Kidney (tissue), 13 donors: ENCODE measurements at regions not wholly inside any gene's neighbourhood (a gene's known extent, or its start where the extent isn't known, plus 50 kb on each side); places are given as distances from the start of the nearest gene placed in this dataset.

ENCODE experiments used
- DNase-seq, 5 donors: peaks; one replicate each; pipeline ENCODE4 v3.0.0-alpha.2; 2013 to 2020
- FAIRE-seq: peaks from 2 replicates; lab custom pipeline; 2012; peaks lifted over from hg19 to GRCh38; lab: Jason Lieb, UNC
- H3K27ac ChIP-seq, 2 donors: one replicate each; pipeline ENCODE4 v1.7.0; 2013; ENCODE audit warnings: low read depth in 2 of 2, low read length in 2 of 2, inconsistent platforms in 1 of 2
- H3K27me3 ChIP-seq: one replicate; pipeline ENCODE4 v1.7.1; 2013; ENCODE audit warnings: low read length, inconsistent platforms; ENCODE audit not compliant: control insufficient read depth, insufficient read depth
- H3K36me3 ChIP-seq, 3 donors: one replicate each; pipeline versions ENCODE4 v1.7.0 to v1.7.1; 2013; ENCODE audit warnings: low read length in 3 of 3, control low read depth in 1 of 3, inconsistent platforms in 1 of 3; ENCODE audit not compliant: insufficient read depth in 3 of 3, control insufficient read depth in 2 of 3
- H3K4me1 ChIP-seq, 3 donors: one replicate each; pipeline versions ENCODE4 v1.7.0 to v1.7.1; 2013; ENCODE audit warnings: low read length in 3 of 3, inconsistent platforms in 1 of 3, low read depth in 1 of 3; ENCODE audit not compliant: control insufficient read depth in 2 of 3, insufficient read depth in 2 of 3
- H3K4me3 ChIP-seq, 3 donors: one replicate each; pipeline versions ENCODE4 v1.7.0 to v1.8.1; 2013; ENCODE audit warnings: low read length in 3 of 3, control low read depth in 1 of 3, inconsistent platforms in 1 of 3
- H3K9ac ChIP-seq, 3 donors: one replicate each; pipeline versions ENCODE4 v1.7.0 to v1.7.1; 2013; ENCODE audit warnings: low read length in 3 of 3, control low read depth in 1 of 3, inconsistent platforms in 1 of 3
- H3K9me3 ChIP-seq, 3 donors: one replicate each; pipeline versions ENCODE4 v1.7.0 to v1.7.1; 2013; ENCODE audit warnings: low read length in 3 of 3, control low read depth in 1 of 3, inconsistent platforms in 1 of 3; ENCODE audit not compliant: control insufficient read depth in 2 of 3, insufficient read depth in 1 of 3
- intact Hi-C: fragments of 100-400 bp; cut with DNase I; formaldehyde crosslinking; loops from one replicate; pipeline ENCODE4 v1.11.1; 2022
- TF ChIP-seq, protein P1 (sequence below): IDR thresholded peaks from 3 replicates; pipeline ENCODE4 v1.5.1; 2012; ENCODE audit warnings: mild to moderate bottlenecking, moderate library complexity, borderline replicate concordance; ENCODE audit not compliant: insufficient read depth; ENCODE audit errors: extremely low read depth
- donor health status: control.
- donor health status: control.
- donor health status: control.
- donor health status: control.
- donor health status: control.
- donor health status: DM: yes; HTN: yes; CAD: no.
- donor health status: Normal renal cell carcinoma (clear cell type).

GRCh38 chr2:118665784-118666529 lies 181.5 kb downstream of the EN1 start:
- no peaks in the 10 kb centered on the region for H3K36me3 ChIP-seq
- H3K9me3 ChIP-seq: no peaks in the 10 kb centered on the region
- DNase-seq (no peak), FAIRE-seq (no peak)
- TF ChIP-seq, protein P1, sequence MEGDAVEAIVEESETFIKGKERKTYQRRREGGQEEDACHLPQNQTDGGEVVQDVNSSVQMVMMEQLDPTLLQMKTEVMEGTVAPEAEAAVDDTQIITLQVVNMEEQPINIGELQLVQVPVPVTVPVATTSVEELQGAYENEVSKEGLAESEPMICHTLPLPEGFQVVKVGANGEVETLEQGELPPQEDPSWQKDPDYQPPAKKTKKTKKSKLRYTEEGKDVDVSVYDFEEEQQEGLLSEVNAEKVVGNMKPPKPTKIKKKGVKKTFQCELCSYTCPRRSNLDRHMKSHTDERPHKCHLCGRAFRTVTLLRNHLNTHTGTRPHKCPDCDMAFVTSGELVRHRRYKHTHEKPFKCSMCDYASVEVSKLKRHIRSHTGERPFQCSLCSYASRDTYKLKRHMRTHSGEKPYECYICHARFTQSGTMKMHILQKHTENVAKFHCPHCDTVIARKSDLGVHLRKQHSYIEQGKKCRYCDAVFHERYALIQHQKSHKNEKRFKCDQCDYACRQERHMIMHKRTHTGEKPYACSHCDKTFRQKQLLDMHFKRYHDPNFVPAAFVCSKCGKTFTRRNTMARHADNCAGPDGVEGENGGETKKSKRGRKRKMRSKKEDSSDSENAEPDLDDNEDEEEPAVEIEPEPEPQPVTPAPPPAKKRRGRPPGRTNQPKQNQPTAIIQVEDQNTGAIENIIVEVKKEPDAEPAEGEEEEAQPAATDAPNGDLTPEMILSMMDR: no peak
- intact Hi-C loops: no loop called here
- H3K4me3 ChIP-seq: no peak overlapping the region
- no peaks in the 10 kb centered on the region for H3K4me1 ChIP-seq
- no peak overlapping the region for H3K9ac ChIP-seq
- no peak overlapping the region for H3K27ac ChIP-seq
- H3K27me3 ChIP-seq: no peaks in the 10 kb centered on the region

DNA sequence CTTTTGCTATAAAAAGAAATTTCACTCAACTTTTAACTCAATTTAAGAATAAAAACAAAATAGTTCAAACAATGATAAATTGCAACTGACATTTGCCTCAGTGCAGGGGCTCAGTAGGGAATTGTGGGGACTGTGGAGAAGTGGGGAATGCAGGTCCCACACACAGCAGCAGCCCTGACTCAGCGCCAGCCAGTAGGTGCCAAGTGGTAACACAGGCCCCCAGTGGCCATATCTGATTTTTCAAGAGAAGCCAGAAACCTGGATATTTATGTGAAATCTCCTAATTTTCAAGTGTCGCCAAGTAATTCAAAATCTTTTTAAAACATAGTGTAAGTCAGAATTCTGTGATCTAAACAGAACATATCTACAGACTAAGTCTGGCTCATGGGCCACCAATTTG lies 186.3 kb downstream of the EN1 start:
- Histone ChIP-seq H3K27me3 (no peaks in the 10 kb centered on the region), H3K9me3 (no peaks in the 10 kb centered on the region), H3K4me3 (no peak overlapping the region), H3K4me1 (no peaks in the 10 kb centered on the region), H3K9ac (no peak overlapping the region), H3K27ac (no peak overlapping the region), H3K36me3 (no peaks in the 10 kb centered on the region)
- DNase-seq (no peak), FAIRE-seq (no peak)
- TF ChIP-seq, protein P1: no peak
- intact Hi-C loops: no loop called here

GRCh38 chr2:118658596-118659198 lies 188.8 kb downstream of the EN1 start:
- no peaks in the 10 kb centered on the region for H3K9me3 ChIP-seq
- FAIRE-seq (no peak), DNase-seq (no peak)
- H3K27ac ChIP-seq: no peak overlapping the region
- intact Hi-C loops: no loop called here
- no peaks in the 10 kb centered on the region for H3K36me3 ChIP-seq
- no peak overlapping the region for H3K9ac ChIP-seq
- no peak overlapping the region for H3K4me3 ChIP-seq
- no peaks in the 10 kb centered on the region for H3K27me3 ChIP-seq
- TF ChIP-seq, protein P1: no peak
- H3K4me1 ChIP-seq: no peaks in the 10 kb centered on the region
